ENCODE measurements at regions not wholly inside any gene's neighbourhood (a gene's known extent, or its start where the extent isn't known, plus 50 kb on each side); places are given as distances from the start of the nearest gene placed in this dataset.

DNA sequence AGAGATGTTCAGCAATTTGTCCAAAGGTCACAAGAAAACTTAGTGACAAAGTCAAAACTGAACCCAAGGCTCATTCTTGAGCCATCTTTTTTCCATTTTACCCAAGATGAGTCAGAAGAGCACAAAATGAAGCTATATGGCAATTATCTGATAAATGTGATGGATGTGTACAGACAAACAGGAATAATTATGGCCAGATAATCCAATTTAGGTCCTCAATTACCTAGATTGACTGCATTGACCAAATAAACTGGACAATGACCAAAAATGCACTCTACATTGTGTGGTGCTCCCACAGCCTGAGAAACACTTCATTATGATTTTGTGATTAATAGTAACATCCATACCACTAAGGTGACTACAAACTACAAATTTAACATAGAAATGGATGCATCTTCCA is 1105.8 kb downstream of the IGSF11 start:
- intact Hi-C loops (cut with DNase I; ENCODE audit: low total_unique reads), result no loop called here
- DNase-seq, result no peak

DNA sequence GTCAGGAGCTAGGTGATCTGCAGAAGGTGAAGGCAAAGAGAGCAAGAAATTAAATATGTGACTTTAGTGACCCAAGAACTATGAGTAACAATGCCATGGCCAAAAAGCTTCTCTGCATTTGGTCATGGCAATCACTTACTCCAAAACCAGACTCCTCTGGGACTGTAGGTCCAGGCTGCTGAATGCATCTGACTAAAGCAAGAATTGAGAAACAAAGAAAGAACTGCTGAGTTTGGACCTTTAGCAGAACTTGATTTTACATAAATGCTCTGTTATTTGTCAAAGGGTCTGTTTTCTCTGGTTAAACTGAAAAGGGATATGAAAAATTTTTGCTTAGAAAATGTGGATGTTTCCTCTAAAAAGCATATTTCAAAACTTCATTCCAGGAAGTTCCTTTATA is 1102.2 kb downstream of the IGSF11 start:
- intact Hi-C loops (cut with DNase I; ENCODE audit: low total_unique reads), result no loop called here
- Histone ChIP-seq H3K4me1 (no peaks in the 10 kb centered on the region), H3K9me3 (peaks cover 0 to 7% (median 4%) of the 10 kb centered on the region in 8 donors), H3K36me3 (no peaks in the 10 kb centered on the region), H3K4me3 (no peak overlapping the region), H3K27me3 (replicated peaks in 1 of 7) (no peaks in the 10 kb centered on the region), H3K27ac (no peak overlapping the region)
- TF ChIP-seq POLR2AphosphoS5 (IDR thresholded peaks at IDR 0.05), result no peak
- TF ChIP-seq POLR2A (IDR thresholded peaks at IDR 0.05), result no peak
- TF ChIP-seq, protein P1, sequence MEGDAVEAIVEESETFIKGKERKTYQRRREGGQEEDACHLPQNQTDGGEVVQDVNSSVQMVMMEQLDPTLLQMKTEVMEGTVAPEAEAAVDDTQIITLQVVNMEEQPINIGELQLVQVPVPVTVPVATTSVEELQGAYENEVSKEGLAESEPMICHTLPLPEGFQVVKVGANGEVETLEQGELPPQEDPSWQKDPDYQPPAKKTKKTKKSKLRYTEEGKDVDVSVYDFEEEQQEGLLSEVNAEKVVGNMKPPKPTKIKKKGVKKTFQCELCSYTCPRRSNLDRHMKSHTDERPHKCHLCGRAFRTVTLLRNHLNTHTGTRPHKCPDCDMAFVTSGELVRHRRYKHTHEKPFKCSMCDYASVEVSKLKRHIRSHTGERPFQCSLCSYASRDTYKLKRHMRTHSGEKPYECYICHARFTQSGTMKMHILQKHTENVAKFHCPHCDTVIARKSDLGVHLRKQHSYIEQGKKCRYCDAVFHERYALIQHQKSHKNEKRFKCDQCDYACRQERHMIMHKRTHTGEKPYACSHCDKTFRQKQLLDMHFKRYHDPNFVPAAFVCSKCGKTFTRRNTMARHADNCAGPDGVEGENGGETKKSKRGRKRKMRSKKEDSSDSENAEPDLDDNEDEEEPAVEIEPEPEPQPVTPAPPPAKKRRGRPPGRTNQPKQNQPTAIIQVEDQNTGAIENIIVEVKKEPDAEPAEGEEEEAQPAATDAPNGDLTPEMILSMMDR (IDR thresholded peaks at IDR 0.05 in 8 of 11, conservative IDR thresholded peaks at IDR 0.05 in 3 of 11), result no peak
- no peak for DNase-seq

More for the DNA sequence above, 1105.8 kb downstream of the IGSF11 start:
- H3K9me3 ChIP-seq, result no peaks in the 10 kb centered on the region
- H3K4me3 ChIP-seq, result no peak overlapping the region
- no peaks in the 10 kb centered on the region for H3K27me3 ChIP-seq (replicated peaks in 1 of 7)
- no peak overlapping the region for H3K27ac ChIP-seq
- H3K4me1 ChIP-seq, result no peaks in the 10 kb centered on the region
- TF ChIP-seq POLR2AphosphoS5 (IDR thresholded peaks at IDR 0.05), result no peak
- TF ChIP-seq, protein P1 (IDR thresholded peaks at IDR 0.05 in 8 of 11, conservative IDR thresholded peaks at IDR 0.05 in 3 of 11), result no peak
- TF ChIP-seq POLR2A (IDR thresholded peaks at IDR 0.05), result no peak
- H3K36me3 ChIP-seq, result no peaks in the 10 kb centered on the region

DNA sequence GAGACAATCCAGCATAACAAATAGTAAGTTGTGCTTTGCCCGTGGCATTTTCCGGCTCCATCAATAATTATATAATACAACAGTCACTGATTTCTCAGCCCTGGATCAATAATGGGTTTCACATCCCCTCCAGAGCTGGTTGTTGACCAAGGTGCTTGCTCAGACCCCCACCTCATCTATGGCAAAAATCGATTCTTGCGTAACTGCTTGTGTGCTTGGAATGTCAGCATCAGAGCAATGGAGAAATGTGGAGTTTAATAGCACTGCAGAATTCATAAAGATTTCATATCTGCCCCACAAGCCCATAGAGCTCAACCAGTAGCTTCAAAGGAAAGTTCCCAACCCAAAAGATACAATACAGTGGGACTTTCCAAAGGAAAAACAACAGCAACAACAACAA is 1098.5 kb downstream of the IGSF11 start:
- Histone ChIP-seq H3K36me3 (no peaks in the 10 kb centered on the region), H3K27ac (no peak overlapping the region), H3K27me3 (replicated peaks in 1 of 7) (no peaks in the 10 kb centered on the region), H3K4me1 (no peaks in the 10 kb centered on the region), H3K4me3 (no peak overlapping the region), H3K9me3 (peaks cover 0 to 16% (median 7%) of the 10 kb centered on the region in 8 donors)
- 88 to 96% (median 94%) methylated on average over 4 of the region's 4 CpGs for WGBS, 5 donors
- no peak for DNase-seq
- intact Hi-C loops (cut with DNase I; ENCODE audit: low total_unique reads), result no loop called here
- TF ChIP-seq POLR2A (IDR thresholded peaks at IDR 0.05), result no peak
- TF ChIP-seq POLR2AphosphoS5 (IDR thresholded peaks at IDR 0.05), result no peak
- TF ChIP-seq, protein P1 (IDR thresholded peaks at IDR 0.05 in 8 of 11, conservative IDR thresholded peaks at IDR 0.05 in 3 of 11), result no peak

DNA sequence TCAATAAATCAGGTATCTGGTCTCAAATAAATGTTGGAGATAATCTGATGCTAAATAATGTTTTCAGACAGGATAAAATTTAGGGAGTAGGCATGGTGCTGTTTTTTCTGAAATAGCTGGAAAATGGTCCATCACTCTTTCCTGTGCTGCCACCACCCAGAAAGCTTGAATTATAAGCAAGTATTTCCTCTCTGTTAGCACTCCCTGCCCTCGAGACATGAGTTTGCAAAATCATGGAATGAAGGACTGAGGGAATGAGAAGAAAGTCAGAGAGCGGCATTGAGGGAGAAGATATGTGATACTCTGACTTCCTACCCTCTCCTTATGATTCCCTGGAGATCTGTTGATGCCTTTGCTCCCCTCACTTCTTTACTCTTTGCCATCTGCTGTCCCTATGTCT is 1095.7 kb downstream of the IGSF11 start:
- TF ChIP-seq, protein P1 (IDR thresholded peaks at IDR 0.05 in 8 of 11, conservative IDR thresholded peaks at IDR 0.05 in 3 of 11), result no peak
- TF ChIP-seq POLR2A (IDR thresholded peaks at IDR 0.05) (no peak), POLR2AphosphoS5 (IDR thresholded peaks at IDR 0.05) (no peak)
- H3K9me3 ChIP-seq, result peaks cover 0 to 16% (median 7%) of the 10 kb centered on the region in 8 donors
- H3K27me3 ChIP-seq (replicated peaks in 1 of 7), result no peaks in the 10 kb centered on the region
- H3K4me1 ChIP-seq, result no peaks in the 10 kb centered on the region
- 63 to 74% (median 69%) methylated on average over 2 of the region's 2 CpGs for WGBS, 5 donors
- H3K27ac ChIP-seq, result no peak overlapping the region
- DNase-seq, result no peak
- no peak overlapping the region for H3K4me3 ChIP-seq
- no peaks in the 10 kb centered on the region for H3K36me3 ChIP-seq
- intact Hi-C loops (cut with DNase I; ENCODE audit: low total_unique reads), result no loop called here

Data from spleen (tissue), 11 donors.